Neutrophil (primary cell): ENCODE measurements at regions not wholly inside any gene's neighbourhood (a gene's known extent, or its start where the extent isn't known, plus 50 kb on each side); places are given as distances from the start of the nearest gene placed in this dataset.

Source experiments
- H3K27ac ChIP-seq: fragments of 200-600 bp; sonication (generic); 2 replicates; pipeline ENCODE4 v1.5.1; 2016; ENCODE audit warnings: mild to moderate bottlenecking, moderate library complexity
- H3K27me3 ChIP-seq: fragments of 200-600 bp; sonication (generic); 2 replicates; pipeline ENCODE4 v1.6.0; 2016; ENCODE audit warnings: mild to moderate bottlenecking
- H3K36me3 ChIP-seq: fragments of 200-600 bp; sonication (generic); 2 replicates; pipeline ENCODE4 v1.5.1; 2017
- H3K4me1 ChIP-seq, 2 experiments: fragments of 200-600 bp in 1 of 2; sonication (generic) in 1 of 2; 1 replicate in 1 of 2; 2 replicates in 1 of 2; pipeline versions ENCODE4 v1.5.1 to v1.6.1; 2013 to 2016; ENCODE audit warnings: low read depth in 1 of 2, low read length in 1 of 2, mild to moderate bottlenecking in 1 of 2, moderate library complexity in 1 of 2; ENCODE audit not compliant: control insufficient read depth in 1 of 2, insufficient read depth in 1 of 2
- H3K4me3 ChIP-seq, 2 experiments: fragments of 200-600 bp in 1 of 2; sonication (generic) in 1 of 2; 1 replicate in 1 of 2; 2 replicates in 1 of 2; pipeline ENCODE4 v1.5.1; 2013 to 2016; ENCODE audit warnings: low read depth in 1 of 2, low read length in 1 of 2, mild to moderate bottlenecking in 1 of 2, moderate library complexity in 1 of 2
- H3K9me3 ChIP-seq: fragments of 200-600 bp; sonication (generic); 2 replicates; pipeline ENCODE4 v1.5.1; 2016
- TF ChIP-seq, protein P1 (sequence below): fragments of 200-600 bp; sonication (generic); IDR thresholded peaks from 2 replicates; pipeline ENCODE4 v1.5.1; 2016; ENCODE audit warnings: antibody characterized with exemption

- H3K27ac ChIP-seq: no peak overlapping the region
- no peaks in the 10 kb centered on the region for H3K27me3 ChIP-seq
- no peaks in the 10 kb centered on the region for H3K36me3 ChIP-seq
- H3K4me3 ChIP-seq: no peak overlapping the region
- H3K9me3 ChIP-seq: no peaks in the 10 kb centered on the region
- no peaks in the 10 kb centered on the region for H3K4me1 ChIP-seq
- TF ChIP-seq, protein P1, sequence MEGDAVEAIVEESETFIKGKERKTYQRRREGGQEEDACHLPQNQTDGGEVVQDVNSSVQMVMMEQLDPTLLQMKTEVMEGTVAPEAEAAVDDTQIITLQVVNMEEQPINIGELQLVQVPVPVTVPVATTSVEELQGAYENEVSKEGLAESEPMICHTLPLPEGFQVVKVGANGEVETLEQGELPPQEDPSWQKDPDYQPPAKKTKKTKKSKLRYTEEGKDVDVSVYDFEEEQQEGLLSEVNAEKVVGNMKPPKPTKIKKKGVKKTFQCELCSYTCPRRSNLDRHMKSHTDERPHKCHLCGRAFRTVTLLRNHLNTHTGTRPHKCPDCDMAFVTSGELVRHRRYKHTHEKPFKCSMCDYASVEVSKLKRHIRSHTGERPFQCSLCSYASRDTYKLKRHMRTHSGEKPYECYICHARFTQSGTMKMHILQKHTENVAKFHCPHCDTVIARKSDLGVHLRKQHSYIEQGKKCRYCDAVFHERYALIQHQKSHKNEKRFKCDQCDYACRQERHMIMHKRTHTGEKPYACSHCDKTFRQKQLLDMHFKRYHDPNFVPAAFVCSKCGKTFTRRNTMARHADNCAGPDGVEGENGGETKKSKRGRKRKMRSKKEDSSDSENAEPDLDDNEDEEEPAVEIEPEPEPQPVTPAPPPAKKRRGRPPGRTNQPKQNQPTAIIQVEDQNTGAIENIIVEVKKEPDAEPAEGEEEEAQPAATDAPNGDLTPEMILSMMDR: no peak
Measured at GRCh38 chr7:13028036-13028824, 340.8 kb downstream of the ARL4A start.

DNA sequence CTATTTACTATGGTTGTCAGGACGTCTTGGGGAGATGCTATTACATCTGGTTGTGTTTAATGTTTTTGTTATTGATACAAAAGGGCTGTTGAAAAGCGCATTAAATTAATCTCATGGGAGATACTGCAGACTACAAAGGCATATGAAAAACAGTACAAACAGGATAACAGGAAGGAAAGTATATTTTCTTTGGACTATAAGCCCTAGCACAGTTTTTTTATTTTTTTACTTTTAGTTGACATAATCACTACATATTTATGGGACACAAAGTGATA, 341.3 kb downstream of the ARL4A start:
- Histone ChIP-seq H3K9me3 (no peaks in the 10 kb centered on the region), H3K27me3 (no peaks in the 10 kb centered on the region), H3K4me1 (no peaks in the 10 kb centered on the region), H3K36me3 (no peaks in the 10 kb centered on the region), H3K27ac (no peak overlapping the region), H3K4me3 (no peak overlapping the region)
- TF ChIP-seq, protein P1: no peak

DNA sequence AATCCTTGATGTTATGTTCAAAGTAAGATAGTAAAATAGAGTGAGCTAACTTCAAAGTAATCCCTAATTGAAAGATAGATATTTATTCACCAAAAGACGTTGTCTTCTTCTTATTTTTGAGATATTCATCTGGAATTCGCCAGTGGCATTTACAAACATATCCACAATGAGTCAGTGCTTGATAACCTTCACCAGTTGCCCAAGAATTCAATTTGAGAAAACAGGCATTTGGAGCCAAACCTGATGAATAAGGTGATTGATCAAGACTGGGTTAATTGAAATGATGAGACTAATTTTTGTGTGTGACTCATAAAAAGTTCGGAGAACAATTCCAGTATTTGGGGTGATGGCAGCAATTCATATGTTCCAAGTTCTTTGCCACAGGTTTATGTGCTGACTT, 344.0 kb downstream of the ARL4A start:
- H3K4me1 ChIP-seq: no peaks in the 10 kb centered on the region
- TF ChIP-seq, protein P1: no peak

GRCh38 chr7:13032084-13032483, 344.7 kb downstream of the ARL4A start:
- Histone ChIP-seq H3K9me3 (no peaks in the 10 kb centered on the region), H3K36me3 (no peaks in the 10 kb centered on the region), H3K27me3 (no peaks in the 10 kb centered on the region), H3K4me1 (no peaks in the 10 kb centered on the region), H3K4me3 (no peak overlapping the region), H3K27ac (no peak overlapping the region)
- TF ChIP-seq, protein P1: no peak

More for the DNA sequence above, 344.0 kb downstream of the ARL4A start:
- no peaks in the 10 kb centered on the region for H3K27me3 ChIP-seq
- no peaks in the 10 kb centered on the region for H3K9me3 ChIP-seq
- H3K4me3 ChIP-seq: no peak overlapping the region
- H3K36me3 ChIP-seq: no peaks in the 10 kb centered on the region
- H3K27ac ChIP-seq: no peak overlapping the region

DNA sequence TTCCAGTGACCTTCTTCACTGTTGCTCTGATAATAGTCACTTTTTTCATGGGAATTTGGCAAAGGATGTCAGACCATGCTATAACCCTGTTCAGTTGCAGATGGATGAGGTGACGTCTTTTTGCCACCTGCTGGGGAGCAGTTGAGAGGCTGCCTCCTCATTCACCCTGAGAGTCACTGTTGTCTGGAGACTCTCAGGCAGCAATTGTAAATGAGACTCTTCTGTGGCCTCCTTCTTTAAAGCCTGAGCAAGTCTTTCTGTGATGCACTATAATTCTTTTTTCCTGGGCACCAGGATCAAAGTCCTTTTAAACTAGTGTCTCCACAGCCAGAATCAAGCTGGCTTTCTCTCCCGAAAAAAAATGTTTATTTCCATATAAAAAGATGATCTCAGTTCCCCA, 345.1 kb downstream of the ARL4A start:
- H3K27ac ChIP-seq: no peak overlapping the region
- no peaks in the 10 kb centered on the region for H3K4me1 ChIP-seq
- no peak overlapping the region for H3K4me3 ChIP-seq
- no peaks in the 10 kb centered on the region for H3K9me3 ChIP-seq
- H3K36me3 ChIP-seq: no peaks in the 10 kb centered on the region
- TF ChIP-seq, protein P1: no peak
- no peaks in the 10 kb centered on the region for H3K27me3 ChIP-seq
